ENCODE measurements at regions not wholly inside any gene's neighbourhood (a gene's known extent, or its start where the extent isn't known, plus 50 kb on each side); places are given as distances from the start of the nearest gene placed in this dataset.

GRCh38 chr21:26784974-26785373 is 60.2 kb downstream of the ADAMTS1 start:
- no peak for DNase-seq (ENCODE audit: low read depth in 4 of 4, low spot score in 1 of 4)

DNA sequence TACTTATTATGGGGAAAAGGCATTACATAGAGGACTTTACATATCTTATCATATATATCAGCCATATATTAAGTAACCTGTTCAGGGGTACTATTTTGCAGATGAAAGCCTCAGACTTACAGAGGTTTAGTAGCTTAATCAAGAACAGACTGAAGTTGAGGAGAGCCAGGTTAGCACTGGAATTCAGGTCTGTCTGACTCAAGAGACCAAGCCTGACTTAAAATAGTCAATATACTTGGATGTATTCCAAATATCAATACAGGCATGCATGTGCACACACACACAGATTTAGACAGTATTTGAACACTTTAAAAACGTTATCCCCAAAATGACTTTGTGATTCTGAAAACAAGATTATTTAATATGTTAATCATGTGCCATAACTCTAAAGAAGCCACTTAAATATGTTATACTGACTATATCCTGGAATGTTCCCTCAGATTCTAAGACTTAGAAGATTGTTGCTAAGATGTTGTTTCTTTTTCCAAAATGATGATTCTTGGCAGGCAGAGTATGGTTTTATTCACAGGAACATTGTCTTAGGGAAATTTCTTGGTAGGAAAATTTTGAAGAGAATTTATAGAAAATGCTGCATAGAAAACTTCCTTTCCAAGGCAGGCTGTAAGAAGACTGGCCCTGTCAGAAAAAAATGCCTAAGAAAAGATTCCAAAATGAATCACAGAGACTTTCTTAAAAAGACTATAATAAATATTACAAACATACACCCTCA is 61.6 kb downstream of the ADAMTS1 start:
- no peak for DNase-seq (ENCODE audit: low read depth in 4 of 4, low spot score in 1 of 4)

GRCh38 chr21:26782747-26783146 is 62.5 kb downstream of the ADAMTS1 start:
- DNase-seq (ENCODE audit: low read depth in 4 of 4, low spot score in 1 of 4), result no peak

- no peak for DNase-seq (ENCODE audit: low read depth in 4 of 4, low spot score in 1 of 4)
Measured at GRCh38 chr21:26782331-26782730, 62.9 kb downstream of the ADAMTS1 start.

GRCh38 chr21:26781331-26781730 is 63.9 kb downstream of the ADAMTS1 start:
- DNase-seq (ENCODE audit: low read depth in 4 of 4, low spot score in 1 of 4), result no peak

GRCh38 chr21:26777166-26777565 is 68.0 kb downstream of the ADAMTS1 start:
- DNase-seq (ENCODE audit: low read depth in 4 of 4, low spot score in 1 of 4), result no peak

- no peak for DNase-seq (ENCODE audit: low read depth in 4 of 4, low spot score in 1 of 4)
Measured at GRCh38 chr21:26776310-26777021, 68.7 kb downstream of the ADAMTS1 start.

DNA sequence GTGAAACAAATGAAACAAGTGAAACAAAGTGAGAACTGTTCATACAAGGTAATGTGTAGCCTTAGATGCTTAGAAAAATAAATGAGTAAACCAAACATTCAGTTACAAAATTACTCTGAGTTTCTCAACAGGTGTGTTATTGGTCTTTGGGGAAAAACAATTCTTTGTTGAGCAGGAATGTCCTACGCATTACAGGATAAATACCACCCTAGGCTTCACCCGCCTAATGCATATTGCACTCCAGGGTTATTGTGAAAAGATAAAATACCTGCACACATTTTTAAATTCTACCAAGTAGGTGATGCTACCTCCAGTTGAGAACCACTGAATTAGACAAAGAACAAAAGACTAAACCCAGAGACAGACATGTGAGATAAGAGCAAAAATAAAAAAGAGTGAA is 72.2 kb downstream of the ADAMTS1 start:
- no peak for DNase-seq (ENCODE audit: low read depth in 4 of 4, low spot score in 1 of 4)

GRCh38 chr21:26769613-26770188 is 75.5 kb downstream of the ADAMTS1 start:
- DNase-seq (ENCODE audit: low read depth in 4 of 4, low spot score in 1 of 4), result no peak

GRCh38 chr21:26766826-26767325 is 78.3 kb downstream of the ADAMTS1 start:
- DNase-seq (ENCODE audit: low read depth in 4 of 4, low spot score in 1 of 4), result no peak

DNA sequence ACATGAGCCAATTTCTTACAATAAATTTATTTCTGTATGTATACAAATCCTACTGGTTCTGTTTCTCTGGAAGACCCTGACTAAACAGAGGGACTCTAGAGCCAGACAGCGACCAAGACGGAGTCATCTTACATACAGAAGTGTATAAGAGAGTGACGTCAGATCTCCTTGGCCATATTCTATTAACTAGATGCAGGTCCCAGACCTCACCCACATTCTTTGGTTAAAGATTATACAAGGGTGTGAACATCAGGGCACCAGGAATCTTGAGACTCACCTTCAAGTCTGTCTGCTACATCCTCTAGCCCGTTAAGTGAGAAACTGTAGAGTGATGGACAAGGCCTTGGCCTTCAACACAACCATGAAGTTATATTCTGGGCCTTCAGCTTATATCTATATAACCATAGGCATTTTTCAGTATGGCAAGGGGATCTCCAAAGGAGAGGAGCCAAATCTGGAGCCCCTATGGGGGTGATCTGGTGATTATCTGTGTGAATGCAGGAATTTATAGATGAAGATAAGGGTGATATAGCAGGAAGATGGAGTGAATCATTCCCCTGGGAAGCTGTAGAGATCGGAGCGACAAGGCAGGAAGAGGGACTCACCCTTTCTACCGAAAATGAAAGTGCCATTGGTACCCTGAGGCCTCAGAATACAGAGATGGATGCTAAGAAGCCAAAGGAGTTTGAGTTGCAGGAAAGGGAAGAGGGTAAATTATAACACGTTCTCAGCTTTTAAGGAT is 83.9 kb downstream of the ADAMTS1 start:
- DNase-seq (ENCODE audit: low read depth in 4 of 4, low spot score in 1 of 4), result no peak

GRCh38 chr21:26759731-26760130 is 85.5 kb downstream of the ADAMTS1 start:
- DNase-seq (ENCODE audit: low read depth in 4 of 4, low spot score in 1 of 4), result no peak

DNA sequence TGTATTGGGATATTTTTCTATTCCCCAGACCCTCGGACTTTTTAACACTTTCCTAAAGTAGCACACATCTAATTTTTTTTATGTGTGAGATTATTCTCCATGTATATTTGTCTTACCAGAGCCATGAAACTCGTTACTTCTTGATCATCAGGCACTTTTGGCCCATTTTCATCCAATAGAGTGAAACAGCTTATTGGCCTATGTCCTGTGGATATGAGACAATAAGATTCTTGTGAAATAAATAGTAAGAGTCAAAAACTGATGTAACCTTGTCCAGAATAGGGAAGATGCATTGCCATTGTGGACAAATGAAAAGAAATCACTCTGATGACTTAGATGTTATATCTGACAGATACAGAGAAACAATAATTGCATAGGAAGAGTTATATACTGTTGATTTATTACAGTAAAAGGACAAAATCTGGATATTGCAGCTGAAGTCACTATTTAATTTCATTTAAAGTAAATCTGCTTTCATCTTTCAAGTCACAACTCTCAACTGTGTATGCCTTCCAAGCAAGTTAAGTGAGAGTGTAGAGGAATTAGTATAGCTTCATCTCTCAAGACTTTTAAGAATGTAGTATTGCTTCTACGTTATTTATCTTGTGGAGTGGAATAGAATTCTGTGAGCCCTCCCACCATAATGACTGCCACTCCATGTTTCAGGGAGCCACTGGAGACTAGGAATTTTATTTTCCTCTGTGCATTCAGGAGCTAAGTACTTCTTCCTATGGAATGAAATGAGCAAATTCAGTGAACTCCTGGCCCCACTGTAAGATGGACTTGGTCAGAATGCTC is 86.9 kb downstream of the ADAMTS1 start:
- DNase-seq (ENCODE audit: low read depth in 4 of 4, low spot score in 1 of 4), result no peak

DNA sequence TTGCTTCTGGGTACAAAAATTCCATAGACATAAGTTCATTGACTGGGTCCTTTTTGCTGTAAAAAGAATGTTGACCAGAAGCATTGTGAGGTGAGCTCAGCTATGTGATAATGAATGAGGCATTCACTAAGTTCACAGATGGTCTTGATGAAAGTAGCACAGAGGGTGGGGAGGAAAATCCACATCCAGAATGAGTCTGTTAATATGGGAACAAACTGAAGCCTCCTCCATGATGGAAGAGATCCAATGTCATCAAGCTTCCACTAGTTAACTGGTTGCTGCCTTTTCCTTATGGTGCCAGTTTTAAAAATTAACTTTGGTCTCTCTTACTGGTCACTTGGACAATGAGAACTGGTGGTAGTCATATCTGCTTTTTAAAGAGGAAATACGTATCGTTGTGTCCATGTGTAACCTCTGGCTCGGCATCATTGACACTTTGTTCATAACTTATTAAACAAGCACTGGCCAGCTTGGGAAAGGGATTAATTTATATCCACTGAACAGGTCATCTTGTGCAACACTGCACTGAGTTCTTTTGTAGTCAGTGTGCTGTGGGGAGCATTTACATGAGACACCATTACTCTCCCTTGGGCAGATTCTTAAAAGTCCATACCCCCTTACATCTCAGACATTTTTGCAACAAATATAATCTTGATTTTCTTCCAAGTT is 88.6 kb downstream of the ADAMTS1 start:
- DNase-seq (ENCODE audit: low read depth in 4 of 4, low spot score in 1 of 4), result no peak

DNA sequence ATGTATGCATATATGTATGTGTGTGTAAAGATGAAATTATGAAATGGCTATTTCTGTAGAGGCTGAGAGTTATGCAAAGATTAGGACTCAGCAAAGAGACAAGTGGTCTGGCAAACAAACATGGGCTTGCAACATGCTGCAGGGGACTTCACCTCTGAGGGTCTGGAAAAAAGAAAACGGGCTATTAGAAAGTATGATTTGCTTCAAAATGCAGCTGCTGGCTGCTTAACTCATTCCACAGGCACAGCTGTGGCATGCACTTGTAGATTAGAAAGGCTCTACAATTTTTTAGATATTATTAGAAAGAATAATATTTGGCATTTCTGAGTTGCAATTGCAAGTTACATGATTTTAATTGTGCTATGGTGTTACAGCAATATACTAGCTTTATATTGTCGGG is 90.4 kb downstream of the ADAMTS1 start:
- DNase-seq (ENCODE audit: low read depth in 4 of 4, low spot score in 1 of 4), result no peak

- no peak for DNase-seq (ENCODE audit: low read depth in 4 of 4, low spot score in 1 of 4)
Measured at GRCh38 chr21:26753822-26754221, 91.4 kb downstream of the ADAMTS1 start.

- DNase-seq (ENCODE audit: low read depth in 4 of 4, low spot score in 1 of 4), result no peak
Measured at GRCh38 chr21:26752849-26753248, 92.4 kb downstream of the ADAMTS1 start.

GRCh38 chr21:26751305-26751704 is 93.9 kb downstream of the ADAMTS1 start:
- DNase-seq (ENCODE audit: low read depth in 4 of 4, low spot score in 1 of 4), result no peak

- DNase-seq (ENCODE audit: low read depth in 4 of 4, low spot score in 1 of 4), result no peak
Measured at GRCh38 chr21:26748066-26748465, 97.1 kb downstream of the ADAMTS1 start.

GRCh38 chr21:26747216-26747615 is 98.0 kb downstream of the ADAMTS1 start:
- no peak for DNase-seq (ENCODE audit: low read depth in 4 of 4, low spot score in 1 of 4)

All from stimulated activated CD4-positive, alpha-beta T cell treated with anti-CD3 and anti-CD28 coated beads, Interleukin-1b, Interleukin-23, amount 100 ng/mL, for 24 hours (primary cell).